CD14-positive monocyte (primary cell): ENCODE measurements at regions not wholly inside any gene's neighbourhood (a gene's known extent, or its start where the extent isn't known, plus 50 kb on each side); places are given as distances from the start of the nearest gene placed in this dataset.

ENCODE experiments used
- DNase-seq, 3 donors: peaks; one replicate each; pipeline ENCODE4 v3.0.0-alpha.2; 2011 to 2022
- H2AFZ ChIP-seq: 2 replicates; pipeline ENCODE4 v1.6.0; 2012; ENCODE audit warnings: mild to moderate bottlenecking, low read depth, low read length, inconsistent platforms; ENCODE audit not compliant: insufficient read depth, poor library complexity, severe bottlenecking
- H3K27ac ChIP-seq, 2 donors: 1 replicate in 1 of 2; 2 replicates in 1 of 2; pipeline ENCODE4 v1.5.1; 2012 to 2013; ENCODE audit warnings: low read length in 2 of 2, control low read depth in 1 of 2, inconsistent platforms in 1 of 2, low read depth in 1 of 2, mild to moderate bottlenecking in 1 of 2
- H3K27me3 ChIP-seq, 2 donors: one replicate each; pipeline versions ENCODE4 v1.6.0 to v1.6.1; 2011 to 2013; ENCODE audit warnings: low read length in 2 of 2; ENCODE audit not compliant: control insufficient read depth in 2 of 2, insufficient read depth in 2 of 2
- H3K36me3 ChIP-seq, 2 donors: replicated peaks in 1 of 2; 1 replicate in 1 of 2; 2 replicates in 1 of 2; pipeline versions ENCODE4 v1.5.1 to v1.6.1; 2012 to 2013; ENCODE audit warnings: low read length in 2 of 2, control low read depth in 1 of 2, inconsistent platforms in 1 of 2, mild to moderate bottlenecking in 1 of 2; ENCODE audit not compliant: insufficient read depth in 2 of 2, control insufficient read depth in 1 of 2
- H3K4me1 ChIP-seq, 2 donors: 1 replicate in 1 of 2; 2 replicates in 1 of 2; pipeline versions ENCODE4 v1.5.1 to v1.6.1; 2012 to 2013; ENCODE audit warnings: low read length in 2 of 2, control low read depth in 1 of 2, inconsistent platforms in 1 of 2, mild to moderate bottlenecking in 1 of 2, moderate library complexity in 1 of 2; ENCODE audit not compliant: insufficient read depth in 2 of 2, control insufficient read depth in 1 of 2
- H3K4me2 ChIP-seq: replicated peaks from 2 replicates; pipeline ENCODE3; 2012; ENCODE audit warnings: low read length, moderate library complexity, mild to moderate bottlenecking; ENCODE audit not compliant: poor library complexity, severe bottlenecking; ENCODE audit errors: extremely low read depth
- H3K4me3 ChIP-seq, 3 experiments: fragments of 200-600 bp in 1 of 3; sonication (generic) in 1 of 3; replicated peaks in 1 of 3; 1 replicate in 2 of 3; 2 replicates in 1 of 3; pipeline ENCODE4 v1.5.1; 2011 to 2013; ENCODE audit warnings: low read length in 3 of 3, mild to moderate bottlenecking in 3 of 3, control low read depth in 2 of 3, low read depth in 2 of 3, inconsistent platforms in 1 of 3, moderate library complexity in 1 of 3
- H3K79me2 ChIP-seq: 2 replicates; pipeline ENCODE4 v1.6.0; 2012; ENCODE audit warnings: mild to moderate bottlenecking, control low read depth, inconsistent platforms, low read length, moderate library complexity; ENCODE audit not compliant: insufficient read depth
- H3K9ac ChIP-seq: 2 replicates; pipeline ENCODE4 v1.6.0; 2017; ENCODE audit warnings: low read length, mild to moderate bottlenecking; ENCODE audit not compliant: insufficient read depth, poor library complexity, severe bottlenecking
- H3K9me3 ChIP-seq, 2 donors: replicated peaks in 1 of 2; 1 replicate in 1 of 2; 2 replicates in 1 of 2; pipeline versions ENCODE4 v1.5.1 to v1.6.1; 2012 to 2013; ENCODE audit warnings: low read length in 2 of 2, control low read depth in 1 of 2; ENCODE audit not compliant: control insufficient read depth in 1 of 2, insufficient read depth in 1 of 2
- H4K20me1 ChIP-seq: 2 replicates; pipeline ENCODE4 v1.6.0; 2012; ENCODE audit warnings: mild to moderate bottlenecking, low read length, control low read depth, moderate library complexity; ENCODE audit not compliant: insufficient read depth
- H3K27ac Mint-ChIP-seq, 7 donors: one replicate each; pipeline ENCODE4 v1.8.0; 2020; ENCODE audit warnings: mild to moderate bottlenecking in 7 of 7, mixed read lengths in 7 of 7, moderate library complexity in 6 of 7, inconsistent platforms in 2 of 7
- H3K27me3 Mint-ChIP-seq, 3 donors: one replicate each; pipeline ENCODE4 v1.8.0; 2021 to 2022; ENCODE audit warnings: low read depth in 3 of 3, mild to moderate bottlenecking in 3 of 3, mixed read lengths in 3 of 3, moderate library complexity in 3 of 3, inconsistent platforms in 1 of 3
- H3K36me3 Mint-ChIP-seq, 2 donors: one replicate each; pipeline ENCODE4 v1.8.0; 2020; ENCODE audit warnings: mixed read lengths in 2 of 2, inconsistent platforms in 1 of 2, mild to moderate bottlenecking in 1 of 2
- H3K4me1 Mint-ChIP-seq: one replicate; pipeline ENCODE4 v1.8.0; 2020; ENCODE audit warnings: mild to moderate bottlenecking, mixed read lengths
- H3K4me3 Mint-ChIP-seq, 2 donors: one replicate each; pipeline ENCODE4 v1.8.0; 2020; ENCODE audit warnings: mild to moderate bottlenecking in 2 of 2, mixed read lengths in 2 of 2, moderate library complexity in 1 of 2
- H3K9me3 Mint-ChIP-seq, 7 donors: one replicate each; pipeline ENCODE4 v1.8.0; 2020 to 2022; ENCODE audit warnings: mixed read lengths in 7 of 7, mild to moderate bottlenecking in 6 of 7, moderate library complexity in 6 of 7, inconsistent platforms in 2 of 7
- WGBS: methylation state at CpG from one replicate; pipeline ENCODE4 v1.1.5; 2013; ENCODE audit warnings: missing lambda C conversion rate; ENCODE audit not compliant: insufficient coverage; 5-methylcytosine and 5-hydroxymethylcytosine counted together
- intact Hi-C, 2 donors: fragments of 100-400 bp; cut with micrococcal nuclease; formaldehyde crosslinking; loops; one replicate each; pipeline versions ENCODE4 v1.15.0 to v1.15.1; 2023
- TF ChIP-seq, protein P1 (sequence below): fragments of 200-600 bp; IDR thresholded peaks from one replicate; pipeline ENCODE4 v1.8.0; 2022; ENCODE audit warnings: antibody characterized with exemption, mild to moderate bottlenecking

DNA sequence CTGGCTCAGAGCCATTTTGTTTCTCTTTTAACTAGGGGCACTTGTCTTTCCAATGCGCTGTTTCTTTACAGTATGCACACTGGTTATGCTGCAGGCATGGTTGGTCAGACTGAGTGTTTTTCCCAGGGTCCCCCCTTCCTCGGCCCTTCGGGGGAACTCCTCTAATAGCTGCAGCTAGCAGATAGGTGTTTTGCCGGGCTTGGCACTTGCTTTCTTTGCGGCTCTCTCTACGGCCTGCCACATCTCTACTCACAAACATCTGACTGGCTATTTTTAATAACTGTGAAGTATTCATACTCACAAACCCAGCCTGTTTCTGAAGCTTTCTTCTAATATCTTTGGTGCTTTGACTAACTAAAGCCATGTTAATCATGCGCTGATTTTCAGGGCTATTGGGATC is 89.4 kb downstream of the SLC25A15 start:
- DNase-seq = no peak
- Mint-ChIP-seq H3K4me1 (no peaks in the 10 kb centered on the region), H3K27ac (no peak overlapping the region), H3K9me3 (peaks cover 71 to 94% (median 82%) of the 10 kb centered on the region in 7 donors), H3K27me3 (no peaks in the 10 kb centered on the region), H3K36me3 (peaks cover 63 to 82% of the 10 kb centered on the region in 2 donors), H3K4me3 (no peak overlapping the region)
- intact Hi-C loops = no loop called here
- Histone ChIP-seq H3K36me3 (peaks cover 7 to 72% of the 10 kb centered on the region in 2 donors), H2AFZ (no peak overlapping the region), H3K4me1 (no peaks in the 10 kb centered on the region), H3K79me2 (no peaks in the 10 kb centered on the region), H3K9ac (no peak overlapping the region), H4K20me1 (no peaks in the 10 kb centered on the region), H3K9me3 (peaks cover 81 to 82% of the 10 kb centered on the region in 2 donors), H3K4me2 (no peak overlapping the region), H3K27ac (no peak overlapping the region), H3K27me3 (no peaks in the 10 kb centered on the region), H3K4me3 (no peak overlapping the region)
- TF ChIP-seq, protein P1, sequence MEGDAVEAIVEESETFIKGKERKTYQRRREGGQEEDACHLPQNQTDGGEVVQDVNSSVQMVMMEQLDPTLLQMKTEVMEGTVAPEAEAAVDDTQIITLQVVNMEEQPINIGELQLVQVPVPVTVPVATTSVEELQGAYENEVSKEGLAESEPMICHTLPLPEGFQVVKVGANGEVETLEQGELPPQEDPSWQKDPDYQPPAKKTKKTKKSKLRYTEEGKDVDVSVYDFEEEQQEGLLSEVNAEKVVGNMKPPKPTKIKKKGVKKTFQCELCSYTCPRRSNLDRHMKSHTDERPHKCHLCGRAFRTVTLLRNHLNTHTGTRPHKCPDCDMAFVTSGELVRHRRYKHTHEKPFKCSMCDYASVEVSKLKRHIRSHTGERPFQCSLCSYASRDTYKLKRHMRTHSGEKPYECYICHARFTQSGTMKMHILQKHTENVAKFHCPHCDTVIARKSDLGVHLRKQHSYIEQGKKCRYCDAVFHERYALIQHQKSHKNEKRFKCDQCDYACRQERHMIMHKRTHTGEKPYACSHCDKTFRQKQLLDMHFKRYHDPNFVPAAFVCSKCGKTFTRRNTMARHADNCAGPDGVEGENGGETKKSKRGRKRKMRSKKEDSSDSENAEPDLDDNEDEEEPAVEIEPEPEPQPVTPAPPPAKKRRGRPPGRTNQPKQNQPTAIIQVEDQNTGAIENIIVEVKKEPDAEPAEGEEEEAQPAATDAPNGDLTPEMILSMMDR = no peak
- WGBS = 100% methylated on average over 6 of the region's 7 CpGs
